ENCODE measurements at regions not wholly inside any gene's neighbourhood (a gene's known extent, or its start where the extent isn't known, plus 50 kb on each side); places are given as distances from the start of the nearest gene placed in this dataset.

DNA sequence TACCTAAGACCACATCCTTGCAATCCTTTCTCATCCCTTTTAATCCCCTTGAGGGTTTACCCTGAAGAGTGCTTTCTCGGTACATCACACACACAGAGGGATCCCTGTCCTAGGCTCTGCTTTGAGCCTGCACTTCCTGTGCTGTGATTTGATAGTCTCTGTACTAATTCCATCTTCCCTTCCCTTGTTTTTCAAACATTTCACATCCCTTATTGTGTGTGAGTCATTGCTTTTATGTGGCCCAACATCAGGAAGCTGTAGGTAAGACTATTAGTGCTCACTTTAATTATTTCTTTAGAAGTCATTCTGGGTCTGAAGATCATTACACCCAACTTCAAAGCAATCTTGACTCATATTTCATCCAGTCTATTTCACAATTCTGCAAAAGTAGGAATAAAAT lies 57.2 kb upstream of the ANKEF1 start:
- POLR2A ChIA-PET: no interaction called here
- no peak for TF ChIP-seq POLR2A (IDR thresholded peaks at IDR 0.05; ENCODE audit: low read depth, low read length)
- TF ChIP-seq FOS (IDR thresholded peaks at IDR 0.05; ENCODE audit: borderline replicate concordance, insufficient read depth, low read length): peak; percentile 26
- TF ChIP-seq, protein P1, sequence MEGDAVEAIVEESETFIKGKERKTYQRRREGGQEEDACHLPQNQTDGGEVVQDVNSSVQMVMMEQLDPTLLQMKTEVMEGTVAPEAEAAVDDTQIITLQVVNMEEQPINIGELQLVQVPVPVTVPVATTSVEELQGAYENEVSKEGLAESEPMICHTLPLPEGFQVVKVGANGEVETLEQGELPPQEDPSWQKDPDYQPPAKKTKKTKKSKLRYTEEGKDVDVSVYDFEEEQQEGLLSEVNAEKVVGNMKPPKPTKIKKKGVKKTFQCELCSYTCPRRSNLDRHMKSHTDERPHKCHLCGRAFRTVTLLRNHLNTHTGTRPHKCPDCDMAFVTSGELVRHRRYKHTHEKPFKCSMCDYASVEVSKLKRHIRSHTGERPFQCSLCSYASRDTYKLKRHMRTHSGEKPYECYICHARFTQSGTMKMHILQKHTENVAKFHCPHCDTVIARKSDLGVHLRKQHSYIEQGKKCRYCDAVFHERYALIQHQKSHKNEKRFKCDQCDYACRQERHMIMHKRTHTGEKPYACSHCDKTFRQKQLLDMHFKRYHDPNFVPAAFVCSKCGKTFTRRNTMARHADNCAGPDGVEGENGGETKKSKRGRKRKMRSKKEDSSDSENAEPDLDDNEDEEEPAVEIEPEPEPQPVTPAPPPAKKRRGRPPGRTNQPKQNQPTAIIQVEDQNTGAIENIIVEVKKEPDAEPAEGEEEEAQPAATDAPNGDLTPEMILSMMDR (IDR thresholded peaks at IDR 0.05; ENCODE audit: extremely low read depth in 1 of 2, insufficient read depth in 1 of 2, low read depth in 1 of 2, low read length in 2 of 2): no peak
- no peak for FAIRE-seq
- dilution Hi-C loops (cut with MboI; ENCODE audit: extremely low pct_ligation_motif_present, low sequenced_read_pairs): no loop called here
- H4K20me1 ChIP-seq (replicated peaks; ENCODE audit: control insufficient read depth, extremely low read depth, insufficient read depth, low read length): no peaks in the 10 kb centered on the region
- H3K4me2 ChIP-seq (ENCODE audit: insufficient read depth, low read length): no peak overlapping the region
- H3K79me2 ChIP-seq (ENCODE audit: control insufficient read depth, insufficient read depth, low read length): no peaks in the 10 kb centered on the region
- BruUV-seq (replicated peaks): no TSS peak
- peaks cover 1 to 6% of the 10 kb centered on the region in 2 experiments for H3K27me3 ChIP-seq (ENCODE audit: control insufficient read depth in 2 of 2, insufficient read depth in 2 of 2, low read length in 2 of 2)
- DNase-seq (ENCODE audit: low read depth, low spot score): no peak
- intact Hi-C loops (cut with micrococcal nuclease): loop anchor here (1.0 to 5.0 kb wide), 14 partner anchors 113 to 1567 kb away; partner anchors contain the start of genes JAG1, MKKS and SLX4IP
- no peak overlapping the region for H3K4me3 ChIP-seq (replicated peaks in 1 of 3; ENCODE audit: insufficient read depth in 1 of 3, low read depth in 1 of 3, low read length in 3 of 3)
- H3K9me3 ChIP-seq (replicated peaks; ENCODE audit: control insufficient read depth, insufficient read depth, low read length): no peaks in the 10 kb centered on the region
- no peaks in the 10 kb centered on the region for H3K9me1 ChIP-seq (replicated peaks; ENCODE audit: control insufficient read depth, extremely low read depth, insufficient read depth, low read length)
- H3K4me1 ChIP-seq (ENCODE audit: control insufficient read depth, extremely low read depth, insufficient read depth, low read length): peaks cover 8% of the 10 kb centered on the region
- no peaks in the 10 kb centered on the region for H3K36me3 ChIP-seq (ENCODE audit: control insufficient read depth in 2 of 2, extremely low read depth in 1 of 2, insufficient read depth in 2 of 2, low read length in 2 of 2)
- H2AFZ ChIP-seq (ENCODE audit: low read depth, low read length): no peak overlapping the region
- no peak overlapping the region for H3K27ac ChIP-seq (ENCODE audit: insufficient read depth, low read depth, low read length)
- no peak overlapping the region for H3K9ac ChIP-seq (replicated peaks; ENCODE audit: extremely low read depth, insufficient read depth, low read length)
- CTCF ChIA-PET: interaction anchor here (0.5 to 11.8 kb wide), 50 partner anchors 8 to 1572 kb away, joined by 3 to 370 read pairs (median 6); partner anchors contain the start of genes MKKS, SLX4IP and SNAP25

GRCh38 chr20:9974324-9974723 lies 60.5 kb upstream of the ANKEF1 start:
- CTCF ChIA-PET: interaction anchor here (1.0 to 11.8 kb wide), 2 partner anchors 115 to 566 kb away, joined by 3 to 370 read pairs; no protein-coding TSS in a partner anchor
- intact Hi-C loops (cut with micrococcal nuclease): no loop called here

More at GRCh38 chr20:9974324-9974723, 60.5 kb upstream of the ANKEF1 start:
- Histone ChIP-seq H4K20me1 (replicated peaks; ENCODE audit: control insufficient read depth, extremely low read depth, insufficient read depth, low read length) (no peaks in the 10 kb centered on the region), H3K9me3 (replicated peaks; ENCODE audit: control insufficient read depth, insufficient read depth, low read length) (no peaks in the 10 kb centered on the region), H3K4me1 (ENCODE audit: control insufficient read depth, extremely low read depth, insufficient read depth, low read length) (peaks cover 8% of the 10 kb centered on the region), H3K36me3 (ENCODE audit: control insufficient read depth in 2 of 2, extremely low read depth in 1 of 2, insufficient read depth in 2 of 2, low read length in 2 of 2) (no peaks in the 10 kb centered on the region), H3K9ac (replicated peaks; ENCODE audit: extremely low read depth, insufficient read depth, low read length) (no peak overlapping the region), H3K4me2 (ENCODE audit: insufficient read depth, low read length) (no peak overlapping the region), H3K79me2 (ENCODE audit: control insufficient read depth, insufficient read depth, low read length) (no peaks in the 10 kb centered on the region), H2AFZ (ENCODE audit: low read depth, low read length) (no peak overlapping the region), H3K27ac (ENCODE audit: insufficient read depth, low read depth, low read length) (no peak overlapping the region), H3K4me3 (replicated peaks in 1 of 3; ENCODE audit: insufficient read depth in 1 of 3, low read depth in 1 of 3, low read length in 3 of 3) (no peak overlapping the region), H3K27me3 (ENCODE audit: control insufficient read depth in 2 of 2, insufficient read depth in 2 of 2, low read length in 2 of 2) (peaks cover 4 to 10% of the 10 kb centered on the region in 2 experiments), H3K9me1 (replicated peaks; ENCODE audit: control insufficient read depth, extremely low read depth, insufficient read depth, low read length) (no peaks in the 10 kb centered on the region)
- POLR2A ChIA-PET: no interaction called here
- FAIRE-seq (no peak), DNase-seq (ENCODE audit: low read depth, low spot score) (no peak)
- TF ChIP-seq EZH2 (IDR thresholded peaks at IDR 0.05; ENCODE audit: borderline replicate concordance, low read depth, low read length, severe bottlenecking) (no peak), POLR2A (IDR thresholded peaks at IDR 0.05; ENCODE audit: low read depth, low read length) (no peak)
- TF ChIP-seq, protein P1 (IDR thresholded peaks at IDR 0.05; ENCODE audit: extremely low read depth in 1 of 2, insufficient read depth in 1 of 2, low read depth in 1 of 2, low read length in 2 of 2): peak in 1 of 2 donors; percentile 10
- BruUV-seq (replicated peaks): no TSS peak
- dilution Hi-C loops (cut with MboI; ENCODE audit: extremely low pct_ligation_motif_present, low sequenced_read_pairs): no loop called here

Measured in endothelial cell of umbilical vein (primary cell).